Liver (tissue), 8 donors: ENCODE measurements at regions not wholly inside any gene's neighbourhood (a gene's known extent, or its start where the extent isn't known, plus 50 kb on each side); places are given as distances from the start of the nearest gene placed in this dataset.

Experiments used
- DNase-seq: peaks from one replicate; pipeline ENCODE4 v3.0.0-alpha.2; 2017; ENCODE audit warnings: low spot score
- H3K27ac ChIP-seq, 2 donors: one replicate each; pipeline ENCODE4 v1.7.0; 2013; ENCODE audit warnings: inconsistent platforms in 2 of 2, low read length in 2 of 2, control low read depth in 1 of 2, low read depth in 1 of 2, mild to moderate bottlenecking in 1 of 2
- H3K27me3 ChIP-seq, 4 donors: one replicate each; pipeline versions ENCODE4 v1.6.1 to v1.7.0; 2013; ENCODE audit warnings: low read length in 3 of 4, inconsistent platforms in 1 of 4, mild to moderate bottlenecking in 1 of 4, moderate library complexity in 1 of 4; ENCODE audit not compliant: control insufficient read depth in 4 of 4, insufficient read depth in 4 of 4
- H3K36me3 ChIP-seq, 4 donors: one replicate each; pipeline versions ENCODE4 v1.6.1 to v1.7.0; 2013; ENCODE audit warnings: low read length in 3 of 4, mild to moderate bottlenecking in 3 of 4, low read depth in 1 of 4, moderate library complexity in 1 of 4; ENCODE audit not compliant: control insufficient read depth in 4 of 4, insufficient read depth in 3 of 4
- H3K4me1 ChIP-seq, 4 donors: one replicate each; pipeline versions ENCODE4 v1.6.1 to v1.7.0; 2013; ENCODE audit warnings: low read length in 3 of 4, mild to moderate bottlenecking in 3 of 4, moderate library complexity in 1 of 4; ENCODE audit not compliant: control insufficient read depth in 4 of 4, insufficient read depth in 4 of 4
- H3K4me3 ChIP-seq, 3 donors: one replicate each; pipeline versions ENCODE4 v1.6.1 to v1.7.0; 2013; ENCODE audit warnings: low read length in 3 of 3, control low read depth in 1 of 3, low read depth in 1 of 3, mild to moderate bottlenecking in 1 of 3
- H3K9ac ChIP-seq, 2 donors: one replicate each; pipeline ENCODE4 v1.7.0; 2013; ENCODE audit warnings: low read length in 2 of 2, mild to moderate bottlenecking in 2 of 2, moderate library complexity in 2 of 2, control low read depth in 1 of 2, low read depth in 1 of 2
- H3K9me3 ChIP-seq, 4 donors: one replicate each; pipeline versions ENCODE4 v1.6.1 to v1.7.0; 2013; ENCODE audit warnings: low read length in 3 of 4; ENCODE audit not compliant: control insufficient read depth in 4 of 4
- EGR1 ChIP-seq, 2 donors: IDR thresholded peaks; 2 replicates each; pipeline ENCODE4 v1.6.1; 2016 to 2018; ENCODE audit warnings: antibody characterized with exemption in 2 of 2, low read depth in 2 of 2
- FOXA1 ChIP-seq: IDR thresholded peaks from 2 replicates; pipeline ENCODE4 v1.6.1; 2016; ENCODE audit warnings: antibody characterized with exemption
- GABPA ChIP-seq, 2 donors: IDR thresholded peaks in 1 of 2; conservative IDR thresholded peaks in 1 of 2; 2 replicates each; pipeline ENCODE4 v1.6.1; 2016; ENCODE audit warnings: antibody characterized with exemption in 2 of 2, mild to moderate bottlenecking in 1 of 2, moderate library complexity in 1 of 2
- HNF4A ChIP-seq, 2 donors: conservative IDR thresholded peaks; 2 replicates each; pipeline ENCODE4 v1.6.1; 2016; ENCODE audit warnings: antibody characterized with exemption in 2 of 2, mild to moderate bottlenecking in 2 of 2
- JUND ChIP-seq, 2 donors: IDR thresholded peaks; 2 replicates each; pipeline ENCODE4 v1.6.1; 2016; ENCODE audit warnings: antibody characterized with exemption in 2 of 2
- NR2F2 ChIP-seq: IDR thresholded peaks from 2 replicates; pipeline ENCODE4 v1.6.1; 2016; ENCODE audit warnings: antibody characterized with exemption
- RAD21 ChIP-seq, 2 donors: IDR thresholded peaks; 2 replicates each; pipeline ENCODE4 v1.6.1; 2016; ENCODE audit warnings: antibody characterized with exemption in 2 of 2, mild to moderate bottlenecking in 2 of 2
- SP1 ChIP-seq: IDR thresholded peaks from 2 replicates; pipeline ENCODE4 v1.6.1; 2018; ENCODE audit warnings: antibody characterized with exemption, mild to moderate bottlenecking
- TAF1 ChIP-seq: conservative IDR thresholded peaks from 2 replicates; pipeline ENCODE4 v1.6.1; 2016; ENCODE audit warnings: antibody characterized with exemption, mild to moderate bottlenecking
- YY1 ChIP-seq: IDR thresholded peaks from 2 replicates; pipeline ENCODE4 v1.6.1; 2016; ENCODE audit warnings: antibody characterized with exemption, mild to moderate bottlenecking
- WGBS: extraction: QIAGEN DNeasy Blood & Tissue Kit; methylation state at CpG from one replicate; pipeline ENCODE4 v1.1.7; 2013; 5-methylcytosine and 5-hydroxymethylcytosine counted together
- TF ChIP-seq, protein P1 (sequence below): IDR thresholded peaks from 2 replicates; pipeline ENCODE4 v1.6.1; 2016; ENCODE audit warnings: antibody characterized with exemption
- TF ChIP-seq, protein P2 (sequence below): fragments of 150-350 bp; IDR thresholded peaks from 2 replicates; pipeline ENCODE4 v1.5.1; 2017; ENCODE audit warnings: improper control_type of control experiment, low read depth, low read length; ENCODE audit not compliant: missing input control
- TF ChIP-seq, protein P3 (sequence below): IDR thresholded peaks from 2 replicates; pipeline ENCODE4 v1.6.1; 2016; ENCODE audit warnings: antibody characterized with exemption
- TF ChIP-seq, protein P4 (sequence below): IDR thresholded peaks from 2 replicates; pipeline ENCODE4 v1.6.1; 2016; ENCODE audit warnings: antibody characterized with exemption
- donor health status: healthy.
- donor health status: healthy.
- donor health status: healthy.
- donor health status: healthy.
- donor health status: healthy.

DNA sequence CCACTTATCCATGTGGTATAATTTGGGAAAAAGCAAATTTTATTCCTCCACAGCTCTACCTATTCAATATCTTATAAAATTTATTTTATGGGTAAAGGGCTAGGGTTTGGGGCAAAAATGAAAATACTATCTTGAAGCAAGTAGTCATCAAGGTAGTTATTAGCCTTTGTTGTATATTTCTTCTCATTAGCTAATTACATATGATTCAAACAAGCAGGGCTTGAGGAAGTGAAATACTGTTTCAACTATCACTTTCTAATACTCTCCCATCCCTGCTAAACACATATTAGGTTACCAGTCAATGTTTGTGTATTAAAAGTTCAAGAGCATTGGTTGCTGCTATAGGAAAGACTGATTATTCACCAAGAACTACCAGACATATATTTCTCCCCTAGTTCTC, 517.3 kb downstream of the METTL15 start:
- no peak for DNase-seq
- H3K9ac ChIP-seq = no peak overlapping the region
- no peaks in the 10 kb centered on the region for H3K9me3 ChIP-seq

DNA sequence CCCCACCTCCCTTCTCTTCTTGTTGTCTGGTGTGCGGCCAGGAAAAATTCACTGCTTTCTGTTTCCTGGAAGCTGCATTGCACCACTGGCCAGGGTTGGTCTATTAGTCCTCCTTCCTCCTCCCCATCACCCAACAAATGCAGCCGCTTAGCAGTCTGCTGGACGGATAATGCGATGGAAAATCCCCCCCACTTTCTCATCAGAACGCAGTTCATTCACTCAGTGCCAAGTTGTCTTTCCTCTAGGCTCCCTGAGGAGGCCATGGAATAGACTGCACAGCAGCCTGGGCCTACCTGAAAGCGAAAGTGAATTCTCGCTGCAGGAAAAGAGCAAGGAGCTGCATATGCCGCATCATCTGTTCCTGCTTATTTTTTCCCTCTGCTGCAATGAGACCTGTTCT, 513.6 kb downstream of the METTL15 start:
- Histone ChIP-seq H3K4me1 (no peaks in the 10 kb centered on the region), H3K36me3 (no peaks in the 10 kb centered on the region), H3K9me3 (no peaks in the 10 kb centered on the region), H3K4me3 (no peak overlapping the region), H3K9ac (no peak overlapping the region), H3K27me3 (no peaks in the 10 kb centered on the region), H3K27ac (no peak overlapping the region)
- DNase-seq = no peak
- TF ChIP-seq YY1 = no peak
- TF ChIP-seq, protein P1, sequence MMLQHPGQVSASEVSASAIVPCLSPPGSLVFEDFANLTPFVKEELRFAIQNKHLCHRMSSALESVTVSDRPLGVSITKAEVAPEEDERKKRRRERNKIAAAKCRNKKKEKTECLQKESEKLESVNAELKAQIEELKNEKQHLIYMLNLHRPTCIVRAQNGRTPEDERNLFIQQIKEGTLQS = no peak
- TF ChIP-seq, protein P2, sequence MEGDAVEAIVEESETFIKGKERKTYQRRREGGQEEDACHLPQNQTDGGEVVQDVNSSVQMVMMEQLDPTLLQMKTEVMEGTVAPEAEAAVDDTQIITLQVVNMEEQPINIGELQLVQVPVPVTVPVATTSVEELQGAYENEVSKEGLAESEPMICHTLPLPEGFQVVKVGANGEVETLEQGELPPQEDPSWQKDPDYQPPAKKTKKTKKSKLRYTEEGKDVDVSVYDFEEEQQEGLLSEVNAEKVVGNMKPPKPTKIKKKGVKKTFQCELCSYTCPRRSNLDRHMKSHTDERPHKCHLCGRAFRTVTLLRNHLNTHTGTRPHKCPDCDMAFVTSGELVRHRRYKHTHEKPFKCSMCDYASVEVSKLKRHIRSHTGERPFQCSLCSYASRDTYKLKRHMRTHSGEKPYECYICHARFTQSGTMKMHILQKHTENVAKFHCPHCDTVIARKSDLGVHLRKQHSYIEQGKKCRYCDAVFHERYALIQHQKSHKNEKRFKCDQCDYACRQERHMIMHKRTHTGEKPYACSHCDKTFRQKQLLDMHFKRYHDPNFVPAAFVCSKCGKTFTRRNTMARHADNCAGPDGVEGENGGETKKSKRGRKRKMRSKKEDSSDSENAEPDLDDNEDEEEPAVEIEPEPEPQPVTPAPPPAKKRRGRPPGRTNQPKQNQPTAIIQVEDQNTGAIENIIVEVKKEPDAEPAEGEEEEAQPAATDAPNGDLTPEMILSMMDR = no peak
- TF ChIP-seq EGR1 (IDR thresholded peaks at IDR 0.05; ENCODE audit: low read depth in 2 of 2) = no peak
- TF ChIP-seq RAD21 (IDR thresholded peaks at IDR 0.05) = no peak
- 69% methylated on average over 8 of the region's 8 CpGs for WGBS

More for the DNA sequence above, 517.3 kb downstream of the METTL15 start:
- TF ChIP-seq YY1 = no peak
- no peak for TF ChIP-seq SP1
- TF ChIP-seq FOXA1 = no peak
- TF ChIP-seq EGR1 (IDR thresholded peaks at IDR 0.05; ENCODE audit: low read depth in 2 of 2) = no peak
- Histone ChIP-seq H3K36me3 (no peaks in the 10 kb centered on the region), H3K27ac (no peak overlapping the region), H3K4me1 (no peaks in the 10 kb centered on the region), H3K4me3 (no peak overlapping the region), H3K27me3 (no peaks in the 10 kb centered on the region)

DNA sequence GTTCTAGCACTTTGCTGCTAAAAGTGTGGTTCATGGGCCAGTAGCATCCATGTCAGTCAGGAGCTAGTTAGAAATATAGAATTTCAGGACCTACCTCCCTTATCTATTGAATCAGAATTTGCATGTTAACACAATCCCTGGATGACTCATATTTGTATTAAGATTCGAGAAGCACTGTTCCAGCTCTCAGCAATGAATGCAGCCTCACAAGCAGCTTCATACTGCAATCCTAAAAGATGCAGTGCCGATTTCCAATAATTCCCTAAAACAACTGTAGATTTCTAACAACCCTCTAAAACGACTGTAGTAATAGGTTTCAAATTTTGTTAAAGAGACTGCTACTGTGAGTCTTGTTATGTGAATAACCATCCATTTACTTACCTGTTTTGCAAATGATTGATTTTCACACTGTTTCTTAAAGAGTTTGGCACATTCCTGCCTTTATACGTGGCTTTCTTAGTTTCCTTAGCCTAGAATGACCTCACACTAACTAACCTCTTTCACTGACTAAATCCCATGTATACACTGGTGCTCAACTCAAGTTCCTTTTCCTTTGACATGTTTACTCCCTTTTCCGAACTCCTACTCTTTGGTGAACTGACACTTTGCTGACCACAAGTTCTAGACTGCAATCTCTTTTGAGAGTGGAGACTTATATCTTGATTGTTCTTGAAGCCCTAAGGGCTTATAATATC, 511.8 kb downstream of the METTL15 start:
- Histone ChIP-seq H3K4me1 (no peaks in the 10 kb centered on the region), H3K27ac (no peak overlapping the region), H3K9me3 (no peaks in the 10 kb centered on the region), H3K9ac (no peak overlapping the region), H3K27me3 (no peaks in the 10 kb centered on the region), H3K4me3 (no peak overlapping the region), H3K36me3 (no peaks in the 10 kb centered on the region)
- WGBS = 60% methylated on average over 5 of the region's 5 CpGs
- no peak for DNase-seq
- no peak for TF ChIP-seq JUND (IDR thresholded peaks at IDR 0.05)
- TF ChIP-seq YY1 = no peak
- no peak for TF ChIP-seq HNF4A (conservative IDR thresholded peaks at IDR 0.05)

DNA sequence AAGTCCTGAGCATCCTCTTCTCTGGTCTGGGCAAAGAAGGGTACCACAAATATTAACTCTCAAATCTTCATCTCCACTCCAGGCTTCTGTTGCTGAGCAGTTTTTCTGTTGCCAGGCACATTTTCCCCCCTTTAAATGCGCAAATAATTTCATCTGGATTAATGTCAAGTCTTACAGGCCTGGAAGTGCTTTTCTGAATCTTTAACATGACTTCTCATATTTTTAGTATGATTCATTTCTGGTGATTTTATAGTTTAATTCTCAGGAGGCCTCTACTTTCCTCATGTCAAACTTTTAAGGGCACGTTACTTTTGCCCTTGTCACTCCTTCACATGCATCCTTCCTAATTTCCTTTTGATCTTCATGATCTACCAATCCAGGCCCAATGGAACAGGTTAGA, 510.2 kb downstream of the METTL15 start:
- Histone ChIP-seq H3K9me3 (no peaks in the 10 kb centered on the region), H3K27me3 (no peaks in the 10 kb centered on the region), H3K27ac (no peak overlapping the region), H3K4me3 (no peak overlapping the region), H3K9ac (no peak overlapping the region), H3K4me1 (no peaks in the 10 kb centered on the region), H3K36me3 (no peaks in the 10 kb centered on the region)
- 83% methylated on average over 2 of the region's 2 CpGs for WGBS
- DNase-seq = no peak
- TF ChIP-seq, protein P2 = no peak
- TF ChIP-seq, protein P3, sequence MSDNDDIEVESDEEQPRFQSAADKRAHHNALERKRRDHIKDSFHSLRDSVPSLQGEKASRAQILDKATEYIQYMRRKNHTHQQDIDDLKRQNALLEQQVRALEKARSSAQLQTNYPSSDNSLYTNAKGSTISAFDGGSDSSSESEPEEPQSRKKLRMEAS = no peak
- TF ChIP-seq SP1 = no peak
- TF ChIP-seq, protein P1 = no peak
- TF ChIP-seq YY1 = no peak
- TF ChIP-seq JUND (IDR thresholded peaks at IDR 0.05) = no peak
- no peak for TF ChIP-seq EGR1 (IDR thresholded peaks at IDR 0.05; ENCODE audit: low read depth in 2 of 2)
- no peak for TF ChIP-seq NR2F2
- TF ChIP-seq TAF1 = no peak
- no peak for TF ChIP-seq RAD21 (IDR thresholded peaks at IDR 0.05)
- TF ChIP-seq, protein P4, sequence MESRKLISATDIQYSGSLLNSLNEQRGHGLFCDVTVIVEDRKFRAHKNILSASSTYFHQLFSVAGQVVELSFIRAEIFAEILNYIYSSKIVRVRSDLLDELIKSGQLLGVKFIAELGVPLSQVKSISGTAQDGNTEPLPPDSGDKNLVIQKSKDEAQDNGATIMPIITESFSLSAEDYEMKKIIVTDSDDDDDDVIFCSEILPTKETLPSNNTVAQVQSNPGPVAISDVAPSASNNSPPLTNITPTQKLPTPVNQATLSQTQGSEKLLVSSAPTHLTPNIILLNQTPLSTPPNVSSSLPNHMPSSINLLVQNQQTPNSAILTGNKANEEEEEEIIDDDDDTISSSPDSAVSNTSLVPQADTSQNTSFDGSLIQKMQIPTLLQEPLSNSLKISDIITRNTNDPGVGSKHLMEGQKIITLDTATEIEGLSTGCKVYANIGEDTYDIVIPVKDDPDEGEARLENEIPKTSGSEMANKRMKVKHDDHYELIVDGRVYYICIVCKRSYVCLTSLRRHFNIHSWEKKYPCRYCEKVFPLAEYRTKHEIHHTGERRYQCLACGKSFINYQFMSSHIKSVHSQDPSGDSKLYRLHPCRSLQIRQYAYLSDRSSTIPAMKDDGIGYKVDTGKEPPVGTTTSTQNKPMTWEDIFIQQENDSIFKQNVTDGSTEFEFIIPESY = no peak
- TF ChIP-seq GABPA (IDR thresholded peaks at IDR 0.05 in 1 of 2, conservative IDR thresholded peaks at IDR 0.05 in 1 of 2) = no peak
